Right lobe of liver (tissue), 6 donors: ENCODE measurements at regions not wholly inside any gene's neighbourhood (a gene's known extent, or its start where the extent isn't known, plus 50 kb on each side); places are given as distances from the start of the nearest gene placed in this dataset.

Source experiments
- ATAC-seq, 4 donors: fragments of 200-7000 bp; cut with Tn5 transposase; one replicate each; pipeline ENCODE4 v1.9.1; 2020; ENCODE audit warnings: mild to moderate bottlenecking in 4 of 4, moderate library complexity in 4 of 4
- DNase-seq, 3 donors: peaks; one replicate each; pipeline ENCODE4 v3.0.0-alpha.2; 2020
- H3K27ac ChIP-seq, 3 donors: fragments of 200-600 bp; one replicate each; pipeline ENCODE4 v1.8.0; 2022
- H3K27me3 ChIP-seq, 2 donors: fragments of 200-600 bp; one replicate each; pipeline ENCODE4 v1.8.0; 2022
- H3K36me3 ChIP-seq, 4 donors: fragments of 200-600 bp; sonication (generic) in 1 of 4; one replicate each; pipeline versions ENCODE4 v1.5.1 to v1.8.0; 2017 to 2022; ENCODE audit warnings: control low read depth in 1 of 4
- H3K4me1 ChIP-seq, 4 donors: fragments of 200-600 bp; sonication (generic) in 1 of 4; one replicate each; pipeline versions ENCODE4 v1.5.1 to v1.8.0; 2017 to 2022; ENCODE audit warnings: control low read depth in 1 of 4
- H3K4me3 ChIP-seq, 3 donors: fragments of 200-600 bp; one replicate each; pipeline ENCODE4 v1.8.0; 2022
- H3K9me3 ChIP-seq, 4 donors: fragments of 200-600 bp; sonication (generic) in 1 of 4; one replicate each; pipeline versions ENCODE4 v1.5.1 to v1.8.0; 2017 to 2022; ENCODE audit warnings: control low read depth in 1 of 4
- POLR2A ChIP-seq: fragments of 450-650 bp; IDR thresholded peaks from one replicate; pipeline ENCODE4 v1.6.1; 2017; ENCODE audit warnings: antibody characterized with exemption, mild to moderate bottlenecking
- WGBS: methylation state at CpG from one replicate; pipeline ENCODE4 v1.1.6; 2018; ENCODE audit warnings: low coverage, low lambda C conversion rate; ENCODE audit not compliant: insufficient coverage; ENCODE audit errors: missing lambda C conversion rate; 5-methylcytosine and 5-hydroxymethylcytosine counted together
- intact Hi-C, 2 donors: fragments of 100-400 bp; cut with DNase I; formaldehyde crosslinking; loops; one replicate each; pipeline versions ENCODE4 v1.11.2 to v1.14.1; 2022
- TF ChIP-seq, protein P1 (sequence below), 4 donors: fragments of 200-600 bp in 3 of 4; fragments of 450-650 bp in 1 of 4; IDR thresholded peaks; one replicate each; pipeline versions ENCODE4 v1.5.1 to v1.8.0; 2016 to 2022; ENCODE audit warnings: antibody characterized with exemption in 4 of 4, mild to moderate bottlenecking in 2 of 4
- donor health status: DM: no; HTN: yes; CAD: no.
- donor health status: DM: no; HTN: no; CAD: no.
- donor health status: DM: no; HTN: no; CAD: no.
- donor health status: DM: no; HTN: yes; CAD: no.
- donor health status: DM: no; HTN: yes; CAD: no.

DNA sequence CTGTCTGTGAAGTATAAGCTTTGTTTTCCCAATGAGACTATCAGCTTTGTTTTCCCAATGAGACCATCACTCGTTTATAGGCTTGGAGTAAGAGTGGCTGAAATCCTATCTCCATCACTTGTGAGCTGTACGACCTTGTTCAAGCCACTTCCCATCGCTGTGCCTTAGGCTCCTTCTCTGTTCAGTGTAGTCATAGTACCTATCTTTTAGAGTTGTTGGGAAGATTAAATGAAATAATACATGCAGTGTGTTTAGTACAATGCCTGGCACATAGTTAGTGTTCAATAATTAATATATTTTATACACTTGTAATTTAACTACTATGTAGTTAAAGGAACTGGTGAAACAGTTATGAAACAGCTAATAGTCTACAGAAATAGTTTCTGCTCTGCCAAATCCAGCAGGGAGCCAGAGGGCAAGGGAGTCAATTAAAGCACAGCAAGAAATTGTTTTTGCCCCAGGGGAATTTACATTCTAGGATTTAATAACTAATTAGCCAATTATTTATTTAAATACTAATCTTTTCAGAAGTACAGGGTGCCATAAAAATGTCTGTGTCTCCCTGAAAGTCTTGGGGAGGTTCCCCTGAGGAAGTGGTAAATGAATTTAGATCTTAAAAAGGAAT is 139.3 kb upstream of the HMCN1 start:
- H3K4me1 ChIP-seq, result peaks cover 0 to 16% (median 0%) of the 10 kb centered on the region in 4 donors
- intact Hi-C loops, result no loop called here
- H3K36me3 ChIP-seq, result no peaks in the 10 kb centered on the region
- no peak overlapping the region for H3K4me3 ChIP-seq
- no peaks in the 10 kb centered on the region for H3K9me3 ChIP-seq
- TF ChIP-seq, protein P1, sequence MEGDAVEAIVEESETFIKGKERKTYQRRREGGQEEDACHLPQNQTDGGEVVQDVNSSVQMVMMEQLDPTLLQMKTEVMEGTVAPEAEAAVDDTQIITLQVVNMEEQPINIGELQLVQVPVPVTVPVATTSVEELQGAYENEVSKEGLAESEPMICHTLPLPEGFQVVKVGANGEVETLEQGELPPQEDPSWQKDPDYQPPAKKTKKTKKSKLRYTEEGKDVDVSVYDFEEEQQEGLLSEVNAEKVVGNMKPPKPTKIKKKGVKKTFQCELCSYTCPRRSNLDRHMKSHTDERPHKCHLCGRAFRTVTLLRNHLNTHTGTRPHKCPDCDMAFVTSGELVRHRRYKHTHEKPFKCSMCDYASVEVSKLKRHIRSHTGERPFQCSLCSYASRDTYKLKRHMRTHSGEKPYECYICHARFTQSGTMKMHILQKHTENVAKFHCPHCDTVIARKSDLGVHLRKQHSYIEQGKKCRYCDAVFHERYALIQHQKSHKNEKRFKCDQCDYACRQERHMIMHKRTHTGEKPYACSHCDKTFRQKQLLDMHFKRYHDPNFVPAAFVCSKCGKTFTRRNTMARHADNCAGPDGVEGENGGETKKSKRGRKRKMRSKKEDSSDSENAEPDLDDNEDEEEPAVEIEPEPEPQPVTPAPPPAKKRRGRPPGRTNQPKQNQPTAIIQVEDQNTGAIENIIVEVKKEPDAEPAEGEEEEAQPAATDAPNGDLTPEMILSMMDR (IDR thresholded peaks at IDR 0.05), result no peak
- TF ChIP-seq POLR2A, result no peak
- no peaks in the 10 kb centered on the region for H3K27me3 ChIP-seq
- H3K27ac ChIP-seq, result no peak overlapping the region
- DNase-seq (no peak), ATAC-seq (peak; percentile 10 to 41 (median 22))
- WGBS, result 63% methylated on average over 3 of the region's 3 CpGs

DNA sequence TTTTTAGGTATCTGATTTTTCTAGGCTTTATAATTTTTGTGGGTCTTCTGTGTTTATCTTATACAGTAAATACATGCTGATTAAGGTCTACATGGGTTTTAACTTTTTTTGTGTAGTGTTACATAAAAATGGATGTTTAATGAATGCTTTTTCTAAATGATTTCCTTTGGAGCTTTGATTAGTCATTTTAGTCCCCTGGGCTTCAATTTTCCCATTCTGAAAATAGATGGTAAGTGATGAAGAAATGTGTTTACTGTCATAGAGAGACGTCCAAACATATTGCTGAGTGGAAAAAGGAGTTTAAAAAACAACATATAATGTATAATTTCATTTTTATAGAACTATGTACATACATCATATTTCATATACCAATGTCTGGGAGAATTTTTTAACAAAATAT is 140.9 kb upstream of the HMCN1 start:
- Histone ChIP-seq H3K36me3 (no peaks in the 10 kb centered on the region), H3K9me3 (no peaks in the 10 kb centered on the region), H3K27me3 (no peaks in the 10 kb centered on the region), H3K27ac (no peak overlapping the region), H3K4me3 (no peak overlapping the region), H3K4me1 (peaks cover 0 to 16% (median 0%) of the 10 kb centered on the region in 4 donors)
- no peak for TF ChIP-seq POLR2A
- TF ChIP-seq, protein P1 (IDR thresholded peaks at IDR 0.05), result no peak
- intact Hi-C loops, result no loop called here
- ATAC-seq, result no peak
- no peak for DNase-seq
- WGBS, result 0% methylated on average over 1 of the region's 1 CpG

GRCh38 chr1:185585770-185586169 is 148.4 kb upstream of the HMCN1 start:
- intact Hi-C loops, result no loop called here
- ATAC-seq, result peak in 3 of 4 donors; percentile 67 to 98 (median 96)
- no peak overlapping the region for H3K27ac ChIP-seq
- H3K4me3 ChIP-seq, result no peak overlapping the region
- no peaks in the 10 kb centered on the region for H3K27me3 ChIP-seq
- peak in 2 of 3 donors; percentile 38 to 47 for DNase-seq
- WGBS, result 54% methylated on average over 7 of the region's 8 CpGs
- no peaks in the 10 kb centered on the region for H3K36me3 ChIP-seq
- no peaks in the 10 kb centered on the region for H3K4me1 ChIP-seq
- TF ChIP-seq, protein P1 (IDR thresholded peaks at IDR 0.05), result no peak
- TF ChIP-seq POLR2A, result no peak
- H3K9me3 ChIP-seq, result peaks cover 0 to 6% (median 2%) of the 10 kb centered on the region in 4 donors

DNA sequence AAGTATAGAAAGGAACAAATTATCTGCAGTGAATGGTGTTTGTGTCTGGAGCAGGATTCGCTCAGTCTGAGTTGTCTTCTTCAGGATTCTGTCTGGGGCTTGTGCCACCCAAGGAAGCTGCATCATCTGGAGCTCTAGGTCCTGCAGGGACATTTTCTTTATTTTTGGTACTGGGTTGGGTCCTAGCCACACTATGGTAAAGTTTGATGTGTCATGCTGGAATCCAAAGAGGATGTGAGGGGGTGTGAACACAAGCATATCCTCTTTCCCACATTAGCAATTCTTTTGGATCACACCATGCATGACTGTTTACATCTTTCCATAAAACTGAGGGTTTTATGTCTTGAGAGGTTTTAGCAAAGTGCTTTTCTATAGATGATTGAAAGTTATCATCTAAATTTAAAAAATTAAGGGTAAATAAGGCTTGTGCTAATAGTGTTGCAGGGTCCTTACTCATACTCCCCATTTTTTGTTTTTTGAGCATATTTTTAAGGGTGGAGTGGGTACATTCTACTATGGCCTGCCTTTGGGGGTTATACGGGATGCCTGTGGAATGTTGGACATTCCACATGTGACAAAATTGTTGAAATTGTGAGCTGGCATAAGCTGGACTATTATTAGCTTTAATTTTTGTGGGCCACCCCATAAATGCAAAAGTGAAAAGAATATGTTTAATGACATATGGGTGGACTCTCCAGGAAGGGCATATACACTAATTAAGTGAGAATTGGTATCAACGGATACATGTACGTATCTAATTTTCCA is 152.0 kb upstream of the HMCN1 start:
- WGBS, result 76% methylated on average over 4 of the region's 4 CpGs
- Histone ChIP-seq H3K4me3 (no peak overlapping the region), H3K36me3 (no peaks in the 10 kb centered on the region), H3K27ac (no peak overlapping the region), H3K27me3 (no peaks in the 10 kb centered on the region), H3K9me3 (peaks cover 0 to 6% (median 4%) of the 10 kb centered on the region in 4 donors), H3K4me1 (no peaks in the 10 kb centered on the region)
- TF ChIP-seq, protein P1 (IDR thresholded peaks at IDR 0.05), result no peak
- no peak for TF ChIP-seq POLR2A
- intact Hi-C loops, result no loop called here
- DNase-seq, result no peak
- no peak for ATAC-seq
